GM12878 (cell line): ENCODE measurements at regions not wholly inside any gene's neighbourhood (a gene's known extent, or its start where the extent isn't known, plus 50 kb on each side); places are given as distances from the start of the nearest gene placed in this dataset.

Experiments
- BCL11A ChIP-seq: IDR thresholded peaks from 2 replicates; pipeline ENCODE4 v1.6.1; 2011; ENCODE audit warnings: low read depth, low read length
- CTCF ChIP-seq, 3 experiments: IDR thresholded peaks in 2 of 3; conservative IDR thresholded peaks in 1 of 3; 2 replicates each; pipeline ENCODE4 v1.5.1; 2011; ENCODE audit warnings: low read depth in 3 of 3, low read length in 3 of 3, mild to moderate bottlenecking in 3 of 3, control low read depth in 2 of 3, moderate library complexity in 2 of 3, inconsistent platforms in 1 of 3, mixed read lengths in 1 of 3; ENCODE audit not compliant: control insufficient read depth in 2 of 3, insufficient read depth in 1 of 3; ENCODE audit errors: extremely low read depth in 1 of 3
- POLR2A ChIP-seq: IDR thresholded peaks from 2 replicates; pipeline ENCODE4 v1.6.1; 2011; ENCODE audit warnings: low read depth, mild to moderate bottlenecking, low read length

GRCh38 chr4:3385711-3386420, 55.9 kb upstream of the HGFAC start:
- no peak for TF ChIP-seq BCL11A
- no peak for TF ChIP-seq CTCF (IDR thresholded peaks at IDR 0.05 in 2 of 3, conservative IDR thresholded peaks at IDR 0.05 in 1 of 3; ENCODE audit: control insufficient read depth in 2 of 3, extremely low read depth in 1 of 3, insufficient read depth in 1 of 3, low read depth in 3 of 3, low read length in 3 of 3)
- no peak for TF ChIP-seq POLR2A
